ENCODE measurements at regions not wholly inside any gene's neighbourhood (a gene's known extent, or its start where the extent isn't known, plus 50 kb on each side); places are given as distances from the start of the nearest gene placed in this dataset.

DNA sequence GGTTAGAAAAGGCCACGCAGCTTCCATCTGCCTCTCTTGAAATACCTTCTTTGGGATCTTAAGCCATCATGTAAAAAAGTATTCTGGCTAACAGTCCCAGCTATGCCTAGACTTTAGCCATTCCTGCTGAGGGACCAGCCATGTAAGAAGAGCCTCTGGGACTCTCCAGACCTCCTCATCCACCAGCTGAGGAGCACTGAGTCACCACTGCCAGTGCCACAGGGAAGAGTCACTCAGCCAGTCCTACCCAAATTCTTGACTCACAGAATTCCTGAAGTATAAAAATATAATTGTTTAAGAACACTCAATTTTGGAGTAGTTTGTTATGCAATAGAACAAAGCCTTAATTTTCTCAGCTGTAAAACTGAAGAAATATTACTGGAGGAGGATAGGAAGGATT, 436.7 kb downstream of the ZEB2 start:
- 100% methylated on average over 1 of the region's 1 CpG for WGBS
- no peaks in the 10 kb centered on the region for H3K36me3 ChIP-seq (ENCODE audit: control insufficient read depth in 2 of 2, insufficient read depth in 2 of 2, low read length in 1 of 2)
- no peaks in the 10 kb centered on the region for H3K27me3 ChIP-seq (ENCODE audit: control insufficient read depth in 2 of 2, insufficient read depth in 1 of 2, low read length in 1 of 2)
- no peaks in the 10 kb centered on the region for H3K4me1 ChIP-seq (ENCODE audit: control insufficient read depth in 2 of 2, insufficient read depth in 2 of 2, low read length in 2 of 2)
- DNase-seq (ENCODE audit: low read depth in 6 of 9, low spot score in 9 of 9), result no peak
- H3K4me3 ChIP-seq (ENCODE audit: low read length in 2 of 2), result no peak overlapping the region
- H3K27ac ChIP-seq (ENCODE audit: low read depth in 1 of 2, low read length in 1 of 2), result no peak overlapping the region
- H3K9me3 ChIP-seq (ENCODE audit: control insufficient read depth in 2 of 2, insufficient read depth in 1 of 2, low read length in 1 of 2), result no peaks in the 10 kb centered on the region

DNA sequence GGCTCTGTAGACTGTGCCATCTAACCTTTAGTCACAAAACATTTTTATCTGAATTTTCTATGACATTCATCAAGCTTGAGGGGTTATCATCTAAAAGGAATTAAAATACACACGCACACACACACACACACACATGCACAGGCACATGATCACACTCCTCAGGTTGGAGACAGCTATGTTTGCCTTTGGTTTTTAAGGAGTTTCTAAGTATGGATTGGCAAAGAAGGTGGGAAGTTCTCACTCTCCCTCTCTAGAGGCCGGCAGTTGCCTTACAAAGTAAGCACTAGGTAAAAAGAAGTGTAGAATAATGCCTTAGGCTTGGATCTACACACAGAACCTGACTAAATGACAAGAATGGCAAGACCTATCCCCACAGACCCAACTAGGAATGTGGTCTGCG, 437.1 kb downstream of the ZEB2 start:
- no peaks in the 10 kb centered on the region for H3K36me3 ChIP-seq (ENCODE audit: control insufficient read depth in 2 of 2, insufficient read depth in 2 of 2, low read length in 1 of 2)
- DNase-seq (ENCODE audit: low read depth in 6 of 9, low spot score in 9 of 9), result no peak
- H3K4me1 ChIP-seq (ENCODE audit: control insufficient read depth in 2 of 2, insufficient read depth in 2 of 2, low read length in 2 of 2), result no peaks in the 10 kb centered on the region
- H3K27ac ChIP-seq (ENCODE audit: low read depth in 1 of 2, low read length in 1 of 2), result no peak overlapping the region
- no peaks in the 10 kb centered on the region for H3K27me3 ChIP-seq (ENCODE audit: control insufficient read depth in 2 of 2, insufficient read depth in 1 of 2, low read length in 1 of 2)
- WGBS, result 96% methylated on average over 3 of the region's 3 CpGs
- H3K9me3 ChIP-seq (ENCODE audit: control insufficient read depth in 2 of 2, insufficient read depth in 1 of 2, low read length in 1 of 2), result no peaks in the 10 kb centered on the region
- H3K4me3 ChIP-seq (ENCODE audit: low read length in 2 of 2), result no peak overlapping the region

DNA sequence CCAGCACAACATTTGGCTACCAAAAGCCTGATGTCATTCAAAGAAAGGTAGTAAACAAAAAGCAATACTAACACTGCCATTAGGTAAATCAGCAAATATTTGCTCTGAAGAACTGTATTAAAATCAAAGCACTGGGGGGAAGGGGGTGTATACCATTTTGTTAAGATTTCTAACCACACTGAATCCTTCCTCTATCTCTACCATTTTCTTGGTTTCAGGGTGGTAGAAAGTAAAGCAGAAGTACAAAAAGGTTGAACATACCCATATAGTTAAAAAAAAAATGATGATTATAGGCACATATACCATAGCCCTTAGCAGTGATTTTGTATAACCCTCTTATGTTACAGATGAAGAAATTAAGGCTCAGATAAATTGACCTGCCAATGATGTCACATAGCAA, 437.6 kb downstream of the ZEB2 start:
- Histone ChIP-seq H3K4me3 (ENCODE audit: low read length in 2 of 2) (no peak overlapping the region), H3K27me3 (ENCODE audit: control insufficient read depth in 2 of 2, insufficient read depth in 1 of 2, low read length in 1 of 2) (no peaks in the 10 kb centered on the region)
- no peak for DNase-seq (ENCODE audit: low read depth in 6 of 9, low spot score in 9 of 9)

DNA sequence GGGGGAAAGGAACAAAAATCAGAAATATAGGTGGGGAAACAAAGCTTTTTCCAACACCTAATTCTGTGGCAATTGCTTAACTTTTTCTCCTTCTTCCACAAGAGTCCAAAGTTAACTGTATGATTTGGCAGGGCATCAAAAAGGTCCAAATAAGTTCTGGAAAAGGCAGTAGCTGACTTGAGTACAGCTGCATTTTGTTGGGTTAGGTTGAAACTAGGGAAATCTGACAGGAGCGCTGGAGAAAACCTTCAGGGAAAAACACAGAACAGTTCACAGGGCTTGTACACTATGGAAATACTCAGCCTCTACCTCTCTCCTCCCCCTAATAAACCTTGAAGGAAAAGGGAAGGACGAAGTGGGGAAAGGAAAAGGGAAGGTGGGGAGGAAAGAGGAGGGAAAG, 438.6 kb downstream of the ZEB2 start:
- H3K36me3 ChIP-seq (ENCODE audit: control insufficient read depth in 2 of 2, insufficient read depth in 2 of 2, low read length in 1 of 2), result no peaks in the 10 kb centered on the region
- H3K4me3 ChIP-seq (ENCODE audit: low read length in 2 of 2), result no peak overlapping the region
- 91% methylated on average over 2 of the region's 2 CpGs for WGBS
- H3K27me3 ChIP-seq (ENCODE audit: control insufficient read depth in 2 of 2, insufficient read depth in 1 of 2, low read length in 1 of 2), result no peaks in the 10 kb centered on the region
- no peaks in the 10 kb centered on the region for H3K4me1 ChIP-seq (ENCODE audit: control insufficient read depth in 2 of 2, insufficient read depth in 2 of 2, low read length in 2 of 2)
- no peak for DNase-seq (ENCODE audit: low read depth in 6 of 9, low spot score in 9 of 9)
- H3K27ac ChIP-seq (ENCODE audit: low read depth in 1 of 2, low read length in 1 of 2), result no peak overlapping the region
- H3K9me3 ChIP-seq (ENCODE audit: control insufficient read depth in 2 of 2, insufficient read depth in 1 of 2, low read length in 1 of 2), result no peaks in the 10 kb centered on the region

More for the DNA sequence above, 437.6 kb downstream of the ZEB2 start:
- Histone ChIP-seq H3K9me3 (ENCODE audit: control insufficient read depth in 2 of 2, insufficient read depth in 1 of 2, low read length in 1 of 2) (no peaks in the 10 kb centered on the region), H3K27ac (ENCODE audit: low read depth in 1 of 2, low read length in 1 of 2) (no peak overlapping the region), H3K4me1 (ENCODE audit: control insufficient read depth in 2 of 2, insufficient read depth in 2 of 2, low read length in 2 of 2) (no peaks in the 10 kb centered on the region), H3K36me3 (ENCODE audit: control insufficient read depth in 2 of 2, insufficient read depth in 2 of 2, low read length in 1 of 2) (no peaks in the 10 kb centered on the region)

DNA sequence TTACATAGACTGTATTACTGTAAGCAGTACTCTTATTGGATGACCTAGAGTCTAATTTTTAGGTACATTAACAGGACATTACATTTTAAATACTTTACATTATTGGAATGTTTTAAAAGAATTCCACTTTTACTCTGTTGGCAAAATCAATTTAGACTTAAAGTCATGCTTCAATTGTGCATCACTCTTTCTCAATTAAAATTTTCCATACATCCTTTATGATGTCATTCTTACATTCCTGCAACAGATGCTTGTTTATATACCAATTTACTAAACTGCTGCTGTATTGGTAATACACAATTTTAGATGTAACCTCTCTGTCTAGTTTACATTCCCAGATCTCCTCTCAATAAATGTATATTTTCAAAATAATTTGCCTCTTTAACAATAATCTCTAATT, 440.1 kb downstream of the ZEB2 start:
- Histone ChIP-seq H3K4me3 (ENCODE audit: low read length in 2 of 2) (no peak overlapping the region), H3K27ac (ENCODE audit: low read depth in 1 of 2, low read length in 1 of 2) (no peak overlapping the region), H3K36me3 (ENCODE audit: control insufficient read depth in 2 of 2, insufficient read depth in 2 of 2, low read length in 1 of 2) (no peaks in the 10 kb centered on the region), H3K4me1 (ENCODE audit: control insufficient read depth in 2 of 2, insufficient read depth in 2 of 2, low read length in 2 of 2) (no peaks in the 10 kb centered on the region), H3K9me3 (ENCODE audit: control insufficient read depth in 2 of 2, insufficient read depth in 1 of 2, low read length in 1 of 2) (no peaks in the 10 kb centered on the region), H3K27me3 (ENCODE audit: control insufficient read depth in 2 of 2, insufficient read depth in 1 of 2, low read length in 1 of 2) (no peaks in the 10 kb centered on the region)
- DNase-seq (ENCODE audit: low read depth in 6 of 9, low spot score in 9 of 9), result no peak

DNA sequence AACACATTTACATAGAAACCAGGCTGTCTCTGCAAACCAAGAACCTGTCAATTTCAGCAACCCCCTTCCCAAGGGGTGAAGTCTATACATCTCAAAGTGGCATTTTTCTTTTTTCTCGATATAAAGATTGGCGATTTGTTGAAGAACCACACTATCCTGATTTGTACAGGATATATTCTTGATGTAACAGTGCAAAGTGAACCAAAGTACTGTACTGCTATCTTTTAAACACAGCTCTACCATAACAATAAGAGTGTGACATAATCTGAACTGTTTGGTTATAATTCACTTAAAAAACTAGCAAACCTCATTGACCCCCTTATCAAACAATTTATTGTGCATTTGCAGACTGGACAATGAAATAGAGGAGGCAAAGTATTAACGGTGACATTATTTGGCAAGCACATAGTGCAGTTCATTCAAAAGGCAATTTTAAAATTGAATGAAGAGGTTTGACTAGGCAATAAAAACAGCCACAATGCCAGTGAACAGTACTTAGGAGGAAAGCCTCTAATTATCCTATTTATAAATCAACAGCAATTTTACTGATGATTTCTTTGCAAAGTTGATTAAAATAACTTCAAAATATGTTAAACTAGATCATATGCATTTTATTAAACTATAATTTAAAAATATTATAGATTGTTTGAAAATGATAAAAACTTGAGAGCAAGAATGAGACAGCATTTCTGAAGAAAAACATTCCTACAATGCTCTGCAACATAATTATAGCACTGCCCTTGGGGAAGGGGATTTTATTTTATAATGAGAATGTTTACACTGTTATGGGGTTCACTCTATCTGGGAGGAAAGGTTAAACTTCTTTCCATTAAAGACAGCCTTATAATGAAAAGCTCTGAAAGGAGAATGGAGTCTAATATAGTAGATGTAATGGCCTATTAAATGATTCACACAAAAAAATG, 440.9 kb downstream of the ZEB2 start:
- Histone ChIP-seq H3K27me3 (ENCODE audit: control insufficient read depth in 2 of 2, insufficient read depth in 1 of 2, low read length in 1 of 2) (no peaks in the 10 kb centered on the region), H3K4me1 (ENCODE audit: control insufficient read depth in 2 of 2, insufficient read depth in 2 of 2, low read length in 2 of 2) (no peaks in the 10 kb centered on the region), H3K4me3 (ENCODE audit: low read length in 2 of 2) (no peak overlapping the region), H3K9me3 (ENCODE audit: control insufficient read depth in 2 of 2, insufficient read depth in 1 of 2, low read length in 1 of 2) (no peaks in the 10 kb centered on the region), H3K36me3 (ENCODE audit: control insufficient read depth in 2 of 2, insufficient read depth in 2 of 2, low read length in 1 of 2) (no peaks in the 10 kb centered on the region), H3K27ac (ENCODE audit: low read depth in 1 of 2, low read length in 1 of 2) (no peak overlapping the region)
- 97% methylated on average over 3 of the region's 3 CpGs for WGBS
- no peak for DNase-seq (ENCODE audit: low read depth in 6 of 9, low spot score in 9 of 9)

DNA sequence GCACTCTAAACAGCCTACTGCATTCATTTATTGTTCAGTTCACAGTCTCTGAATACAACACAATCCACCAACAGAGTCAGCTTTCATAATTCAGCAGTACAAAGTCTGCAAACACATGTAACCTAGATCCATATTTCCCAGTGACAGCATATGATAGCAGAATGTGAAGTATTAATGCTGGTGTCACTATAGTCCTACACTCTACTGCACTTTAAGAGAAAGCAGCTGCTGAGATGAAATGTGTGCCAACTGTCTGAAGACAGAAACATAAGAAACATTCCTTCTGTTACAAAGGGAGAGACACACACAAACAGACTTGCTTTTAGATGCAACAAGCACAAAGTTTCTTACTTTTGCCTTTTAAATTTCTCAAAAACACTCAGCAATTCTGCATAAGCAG, 441.8 kb downstream of the ZEB2 start:
- Histone ChIP-seq H3K36me3 (ENCODE audit: control insufficient read depth in 2 of 2, insufficient read depth in 2 of 2, low read length in 1 of 2) (no peaks in the 10 kb centered on the region), H3K4me1 (ENCODE audit: control insufficient read depth in 2 of 2, insufficient read depth in 2 of 2, low read length in 2 of 2) (no peaks in the 10 kb centered on the region), H3K27me3 (ENCODE audit: control insufficient read depth in 2 of 2, insufficient read depth in 1 of 2, low read length in 1 of 2) (no peaks in the 10 kb centered on the region), H3K9me3 (ENCODE audit: control insufficient read depth in 2 of 2, insufficient read depth in 1 of 2, low read length in 1 of 2) (no peaks in the 10 kb centered on the region), H3K27ac (ENCODE audit: low read depth in 1 of 2, low read length in 1 of 2) (no peak overlapping the region), H3K4me3 (ENCODE audit: low read length in 2 of 2) (no peak overlapping the region)
- DNase-seq (ENCODE audit: low read depth in 6 of 9, low spot score in 9 of 9), result no peak

DNA sequence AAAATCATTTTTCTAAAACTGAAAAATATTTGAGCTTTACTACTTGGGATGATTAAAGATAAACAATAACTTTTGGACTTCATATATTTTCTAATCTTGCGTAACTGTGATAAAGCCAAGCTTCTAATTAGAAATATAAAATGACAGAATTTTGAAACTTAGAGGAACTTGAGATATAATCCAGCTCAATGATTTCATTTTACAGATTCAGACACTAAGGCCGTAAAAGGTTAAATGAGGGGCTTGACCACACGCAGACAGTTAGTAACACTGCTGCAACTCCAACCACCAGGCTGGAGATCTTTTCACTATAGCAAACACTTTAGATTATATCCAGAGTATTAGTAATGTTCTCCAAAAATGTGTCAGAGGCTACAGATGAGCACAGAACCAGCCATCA, 445.5 kb downstream of the ZEB2 start:
- Histone ChIP-seq H3K27me3 (ENCODE audit: control insufficient read depth in 2 of 2, insufficient read depth in 1 of 2, low read length in 1 of 2) (no peaks in the 10 kb centered on the region), H3K4me3 (ENCODE audit: low read length in 2 of 2) (no peak overlapping the region), H3K4me1 (ENCODE audit: control insufficient read depth in 2 of 2, insufficient read depth in 2 of 2, low read length in 2 of 2) (no peaks in the 10 kb centered on the region), H3K27ac (ENCODE audit: low read depth in 1 of 2, low read length in 1 of 2) (no peak overlapping the region), H3K36me3 (ENCODE audit: control insufficient read depth in 2 of 2, insufficient read depth in 2 of 2, low read length in 1 of 2) (no peaks in the 10 kb centered on the region), H3K9me3 (ENCODE audit: control insufficient read depth in 2 of 2, insufficient read depth in 1 of 2, low read length in 1 of 2) (no peaks in the 10 kb centered on the region)
- DNase-seq (ENCODE audit: low read depth in 6 of 9, low spot score in 9 of 9), result no peak
- 99% methylated on average over 3 of the region's 3 CpGs for WGBS

DNA sequence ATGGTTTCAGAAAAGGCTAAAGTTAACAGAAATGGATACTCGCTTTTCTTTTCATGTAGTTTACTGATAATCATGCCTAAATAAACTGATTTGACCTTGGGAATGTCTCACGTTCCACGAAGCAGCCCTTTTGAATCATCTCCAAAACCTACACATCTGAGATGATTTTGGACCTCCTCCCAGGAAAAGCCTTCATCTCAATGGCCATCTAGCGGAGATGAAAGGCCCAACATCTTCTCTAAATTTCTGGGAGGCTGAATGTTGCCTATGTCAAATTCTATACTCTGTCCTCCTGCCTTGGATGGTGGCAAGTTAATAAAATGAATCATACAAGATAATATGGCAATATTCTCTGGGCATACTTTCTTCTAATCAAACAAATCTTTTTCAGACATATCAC, 448.5 kb downstream of the ZEB2 start:
- H3K4me3 ChIP-seq (ENCODE audit: low read length in 2 of 2), result no peak overlapping the region
- no peaks in the 10 kb centered on the region for H3K27me3 ChIP-seq (ENCODE audit: control insufficient read depth in 2 of 2, insufficient read depth in 1 of 2, low read length in 1 of 2)
- H3K4me1 ChIP-seq (ENCODE audit: control insufficient read depth in 2 of 2, insufficient read depth in 2 of 2, low read length in 2 of 2), result no peaks in the 10 kb centered on the region
- DNase-seq (ENCODE audit: low read depth in 6 of 9, low spot score in 9 of 9), result no peak
- H3K27ac ChIP-seq (ENCODE audit: low read depth in 1 of 2, low read length in 1 of 2), result no peak overlapping the region
- 97% methylated on average over 4 of the region's 4 CpGs for WGBS
- no peaks in the 10 kb centered on the region for H3K9me3 ChIP-seq (ENCODE audit: control insufficient read depth in 2 of 2, insufficient read depth in 1 of 2, low read length in 1 of 2)
- no peaks in the 10 kb centered on the region for H3K36me3 ChIP-seq (ENCODE audit: control insufficient read depth in 2 of 2, insufficient read depth in 2 of 2, low read length in 1 of 2)
